HG02973 (cell line): ENCODE measurements at regions not wholly inside any gene's neighbourhood (a gene's known extent, or its start where the extent isn't known, plus 50 kb on each side); places are given as distances from the start of the nearest gene placed in this dataset.

Experiments used
- ATAC-seq: cut with Tn5 transposase; IDR thresholded peaks from one replicate; pipeline ENCODE4 v1.9.1; 2021; ENCODE audit warnings: moderate library complexity; ENCODE audit not compliant: unreplicated experiment

- no peak for ATAC-seq
Measured at GRCh38 chr6:146886587-146887446, 288.0 kb downstream of the ADGB start.

GRCh38 chr6:146887447-146888077, 288.8 kb downstream of the ADGB start:
- ATAC-seq, result no peak

GRCh38 chr6:146889303-146889702, 290.5 kb downstream of the ADGB start:
- no peak for ATAC-seq

- ATAC-seq, result no peak
Measured at GRCh38 chr6:146890172-146890571, 291.4 kb downstream of the ADGB start.

- ATAC-seq, result no peak
Measured at GRCh38 chr6:146890644-146891434, 292.1 kb downstream of the ADGB start.

GRCh38 chr6:146891615-146892265, 293.0 kb downstream of the ADGB start:
- no peak for ATAC-seq

- no peak for ATAC-seq
Measured at GRCh38 chr6:146892283-146892612, 293.5 kb downstream of the ADGB start.

GRCh38 chr6:146892613-146893401, 294.0 kb downstream of the ADGB start:
- ATAC-seq, result no peak

- no peak for ATAC-seq
Measured at GRCh38 chr6:146893690-146894089, 294.9 kb downstream of the ADGB start.

- no peak for ATAC-seq
Measured at GRCh38 chr6:146894624-146895023, 295.9 kb downstream of the ADGB start.

- ATAC-seq, result no peak
Measured at GRCh38 chr6:146895101-146895771, 296.5 kb downstream of the ADGB start.

GRCh38 chr6:146895772-146896061, 296.9 kb downstream of the ADGB start:
- ATAC-seq, result no peak

GRCh38 chr6:146896062-146896813, 297.5 kb downstream of the ADGB start:
- no peak for ATAC-seq

- ATAC-seq, result no peak
Measured at GRCh38 chr6:146896960-146897701, 298.4 kb downstream of the ADGB start.

- ATAC-seq, result no peak
Measured at GRCh38 chr6:146898069-146898887, 299.5 kb downstream of the ADGB start.

GRCh38 chr6:146898888-146899227, 300.1 kb downstream of the ADGB start:
- no peak for ATAC-seq

- ATAC-seq, result no peak
Measured at GRCh38 chr6:146901940-146902816, 302.0 kb upstream of the STXBP5 start.
